C4-2B (cell line): ENCODE measurements at regions not wholly inside any gene's neighbourhood (a gene's known extent, or its start where the extent isn't known, plus 50 kb on each side); places are given as distances from the start of the nearest gene placed in this dataset.
"Not testable (repeated sequence)": the region's sequence is repeated elsewhere in the genome, so short reads cannot be mapped to it uniquely, and the experiment has no call there.

Experiments used
- ZFX ChIP-seq: fragments of 450-650 bp; IDR thresholded peaks from 2 replicates; pipeline ENCODE4 v1.6.1; 2017
- TF ChIP-seq, protein P1 (sequence below): fragments of 450-650 bp; conservative IDR thresholded peaks from 2 replicates; pipeline ENCODE4 v1.5.1; 2017; ENCODE audit warnings: mild to moderate bottlenecking

DNA sequence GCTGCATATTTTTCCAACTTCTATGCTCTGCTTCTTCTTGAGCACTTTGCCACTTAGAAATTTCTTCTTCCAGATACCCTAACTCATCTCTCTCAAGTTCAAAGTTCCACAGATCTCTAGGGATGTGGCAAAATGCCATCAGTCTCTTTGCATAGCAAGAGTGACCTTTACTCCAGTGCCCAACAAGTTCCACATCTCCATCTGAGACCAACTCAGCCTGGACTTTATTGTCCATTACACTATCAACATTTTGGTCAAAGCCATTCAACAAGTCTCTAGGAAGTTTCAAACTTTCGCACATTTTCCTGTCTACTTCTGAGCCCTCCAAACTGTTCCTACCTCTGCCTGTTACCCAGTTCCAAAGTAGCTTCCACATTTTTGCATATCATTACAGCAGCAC lies 946.2 kb upstream of the TMEFF2 start:
- TF ChIP-seq, protein P1, sequence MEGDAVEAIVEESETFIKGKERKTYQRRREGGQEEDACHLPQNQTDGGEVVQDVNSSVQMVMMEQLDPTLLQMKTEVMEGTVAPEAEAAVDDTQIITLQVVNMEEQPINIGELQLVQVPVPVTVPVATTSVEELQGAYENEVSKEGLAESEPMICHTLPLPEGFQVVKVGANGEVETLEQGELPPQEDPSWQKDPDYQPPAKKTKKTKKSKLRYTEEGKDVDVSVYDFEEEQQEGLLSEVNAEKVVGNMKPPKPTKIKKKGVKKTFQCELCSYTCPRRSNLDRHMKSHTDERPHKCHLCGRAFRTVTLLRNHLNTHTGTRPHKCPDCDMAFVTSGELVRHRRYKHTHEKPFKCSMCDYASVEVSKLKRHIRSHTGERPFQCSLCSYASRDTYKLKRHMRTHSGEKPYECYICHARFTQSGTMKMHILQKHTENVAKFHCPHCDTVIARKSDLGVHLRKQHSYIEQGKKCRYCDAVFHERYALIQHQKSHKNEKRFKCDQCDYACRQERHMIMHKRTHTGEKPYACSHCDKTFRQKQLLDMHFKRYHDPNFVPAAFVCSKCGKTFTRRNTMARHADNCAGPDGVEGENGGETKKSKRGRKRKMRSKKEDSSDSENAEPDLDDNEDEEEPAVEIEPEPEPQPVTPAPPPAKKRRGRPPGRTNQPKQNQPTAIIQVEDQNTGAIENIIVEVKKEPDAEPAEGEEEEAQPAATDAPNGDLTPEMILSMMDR: not testable (repeated sequence)
- not testable (repeated sequence) for TF ChIP-seq ZFX
